Mesothelial cell of epicardium (in vitro differentiated cells): ENCODE measurements at regions not wholly inside any gene's neighbourhood (a gene's known extent, or its start where the extent isn't known, plus 50 kb on each side); places are given as distances from the start of the nearest gene placed in this dataset.
"Not testable (repeated sequence)": the region's sequence is repeated elsewhere in the genome, so short reads cannot be mapped to it uniquely, and the experiment has no call there.

Experiments used
- DNase-seq, 2 experiments: peaks; one replicate each; pipeline ENCODE4 v3.0.0; 2021; ENCODE audit warnings: low spot score in 2 of 2; ENCODE audit not compliant: unreplicated experiment in 2 of 2
- H3K27ac Mint-ChIP-seq: 2 replicates; pipeline ENCODE4 v1.8.0; 2021; ENCODE audit warnings: mixed read lengths
- H3K27me3 Mint-ChIP-seq: 2 replicates; pipeline ENCODE4 v1.8.0; 2021; ENCODE audit warnings: low read depth, mixed read lengths
- H3K36me3 Mint-ChIP-seq: 2 replicates; pipeline ENCODE4 v1.8.0; 2021; ENCODE audit warnings: mixed read lengths
- H3K4me1 Mint-ChIP-seq: 2 replicates; pipeline ENCODE4 v1.8.0; 2021; ENCODE audit warnings: mixed read lengths
- H3K4me3 Mint-ChIP-seq: 2 replicates; pipeline ENCODE4 v1.8.0; 2021; ENCODE audit warnings: mild to moderate bottlenecking, moderate library complexity, mixed read lengths
- H3K9me3 Mint-ChIP-seq: 2 replicates; pipeline ENCODE4 v1.8.0; 2021; ENCODE audit warnings: mixed read lengths
- TF ChIP-seq, protein P1 (sequence below): fragments of 200-600 bp; sonication (generic); IDR thresholded peaks from one replicate; pipeline ENCODE4 v1.5.0; 2021; ENCODE audit warnings: antibody characterized with exemption; ENCODE audit not compliant: unreplicated experiment

- no peak for DNase-seq
- Mint-ChIP-seq H3K27me3 (peaks cover 4% of the 10 kb centered on the region), H3K9me3 (peaks cover 16% of the 10 kb centered on the region), H3K4me1 (no peaks in the 10 kb centered on the region), H3K27ac (no peak overlapping the region), H3K4me3 (no peak overlapping the region), H3K36me3 (no peaks in the 10 kb centered on the region)
- TF ChIP-seq, protein P1, sequence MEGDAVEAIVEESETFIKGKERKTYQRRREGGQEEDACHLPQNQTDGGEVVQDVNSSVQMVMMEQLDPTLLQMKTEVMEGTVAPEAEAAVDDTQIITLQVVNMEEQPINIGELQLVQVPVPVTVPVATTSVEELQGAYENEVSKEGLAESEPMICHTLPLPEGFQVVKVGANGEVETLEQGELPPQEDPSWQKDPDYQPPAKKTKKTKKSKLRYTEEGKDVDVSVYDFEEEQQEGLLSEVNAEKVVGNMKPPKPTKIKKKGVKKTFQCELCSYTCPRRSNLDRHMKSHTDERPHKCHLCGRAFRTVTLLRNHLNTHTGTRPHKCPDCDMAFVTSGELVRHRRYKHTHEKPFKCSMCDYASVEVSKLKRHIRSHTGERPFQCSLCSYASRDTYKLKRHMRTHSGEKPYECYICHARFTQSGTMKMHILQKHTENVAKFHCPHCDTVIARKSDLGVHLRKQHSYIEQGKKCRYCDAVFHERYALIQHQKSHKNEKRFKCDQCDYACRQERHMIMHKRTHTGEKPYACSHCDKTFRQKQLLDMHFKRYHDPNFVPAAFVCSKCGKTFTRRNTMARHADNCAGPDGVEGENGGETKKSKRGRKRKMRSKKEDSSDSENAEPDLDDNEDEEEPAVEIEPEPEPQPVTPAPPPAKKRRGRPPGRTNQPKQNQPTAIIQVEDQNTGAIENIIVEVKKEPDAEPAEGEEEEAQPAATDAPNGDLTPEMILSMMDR: no peak
These were observed 267.9 kb upstream of the PTCHD4 start for GRCh38 chr6:48378884-48379407.

DNA sequence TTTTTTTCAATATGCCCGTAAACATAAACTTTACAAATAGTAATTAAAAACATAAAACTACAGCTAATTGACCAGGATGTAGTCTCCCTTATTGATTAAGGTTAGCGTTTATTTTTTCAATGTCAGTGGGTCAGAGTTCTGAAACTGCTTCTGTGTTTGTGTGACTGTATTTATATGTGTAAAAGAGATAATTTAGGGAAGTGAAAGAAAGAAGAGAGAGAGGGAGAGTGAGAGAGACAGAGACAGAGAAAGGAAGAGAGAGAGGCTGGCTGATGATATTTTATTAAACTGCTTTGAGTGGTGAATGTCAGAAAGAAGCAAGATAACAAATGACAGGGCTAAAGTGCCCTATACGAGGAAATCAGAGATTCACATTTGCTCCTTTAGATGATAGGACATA, 266.1 kb upstream of the PTCHD4 start:
- no peak for DNase-seq
- H3K27me3 Mint-ChIP-seq: no peaks in the 10 kb centered on the region
- H3K4me1 Mint-ChIP-seq: no peaks in the 10 kb centered on the region
- TF ChIP-seq, protein P1: no peak
- H3K9me3 Mint-ChIP-seq: peaks cover 8% of the 10 kb centered on the region
- H3K4me3 Mint-ChIP-seq: no peak overlapping the region
- H3K27ac Mint-ChIP-seq: no peak overlapping the region
- H3K36me3 Mint-ChIP-seq: no peaks in the 10 kb centered on the region

- not testable (repeated sequence) for H3K27me3 Mint-ChIP-seq, H3K4me3 Mint-ChIP-seq, H3K4me1 Mint-ChIP-seq, H3K36me3 Mint-ChIP-seq, DNase-seq, H3K27ac Mint-ChIP-seq
- H3K9me3 Mint-ChIP-seq: peaks cover 13% of the 10 kb centered on the region
These were observed 260.2 kb upstream of the PTCHD4 start for GRCh38 chr6:48371226-48371625.

DNA sequence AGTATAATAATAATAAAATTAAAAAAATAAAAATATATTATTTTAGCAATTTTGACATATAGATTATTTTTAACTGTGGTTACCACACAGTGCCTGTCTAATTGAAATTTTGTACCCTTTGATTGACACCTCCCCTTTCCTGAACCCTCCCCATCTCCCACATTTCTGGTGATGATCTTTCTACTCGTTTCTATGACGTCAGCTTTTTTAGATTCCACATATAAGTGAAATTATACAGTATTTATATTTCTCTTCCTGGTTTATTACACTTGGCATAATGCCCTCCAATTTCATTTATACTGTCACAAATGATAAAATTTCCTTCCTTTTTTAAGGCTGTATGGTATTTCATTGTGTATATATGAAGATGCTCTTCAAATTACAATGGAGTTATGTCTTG, 258.1 kb upstream of the PTCHD4 start:
- no peaks in the 10 kb centered on the region for H3K27me3 Mint-ChIP-seq
- DNase-seq: no peak
- H3K27ac Mint-ChIP-seq: no peak overlapping the region
- TF ChIP-seq, protein P1: no peak
- H3K4me3 Mint-ChIP-seq: no peak overlapping the region
- H3K9me3 Mint-ChIP-seq: peaks cover 13% of the 10 kb centered on the region
- no peaks in the 10 kb centered on the region for H3K36me3 Mint-ChIP-seq
- no peaks in the 10 kb centered on the region for H3K4me1 Mint-ChIP-seq

GRCh38 chr6:48325701-48326100, 214.7 kb upstream of the PTCHD4 start:
- peaks cover 5% of the 10 kb centered on the region for H3K9me3 Mint-ChIP-seq
- peaks cover 2% of the 10 kb centered on the region for H3K4me1 Mint-ChIP-seq
- TF ChIP-seq, protein P1: no peak
- H3K36me3 Mint-ChIP-seq: no peaks in the 10 kb centered on the region
- H3K4me3 Mint-ChIP-seq: no peak overlapping the region
- H3K27ac Mint-ChIP-seq: no peak overlapping the region
- no peaks in the 10 kb centered on the region for H3K27me3 Mint-ChIP-seq
- no peak for DNase-seq

- no peak for DNase-seq
- H3K36me3 Mint-ChIP-seq: no peaks in the 10 kb centered on the region
- TF ChIP-seq, protein P1: no peak
- no peaks in the 10 kb centered on the region for H3K4me1 Mint-ChIP-seq
- no peak overlapping the region for H3K4me3 Mint-ChIP-seq
- H3K9me3 Mint-ChIP-seq: no peaks in the 10 kb centered on the region
- no peak overlapping the region for H3K27ac Mint-ChIP-seq
- H3K27me3 Mint-ChIP-seq: no peaks in the 10 kb centered on the region
These were observed 207.7 kb upstream of the PTCHD4 start for GRCh38 chr6:48318670-48319069.
